SU-DHL-6 (cell line): ENCODE measurements at regions not wholly inside any gene's neighbourhood (a gene's known extent, or its start where the extent isn't known, plus 50 kb on each side); places are given as distances from the start of the nearest gene placed in this dataset.

Experiments used
- H2AFZ ChIP-seq: fragments of 200-600 bp; sonication (generic); 2 replicates; pipeline ENCODE4 v1.6.1; 2014; ENCODE audit warnings: low read depth, mild to moderate bottlenecking, moderate library complexity, mixed read lengths, antibody characterized with exemption, low read length; ENCODE audit not compliant: severe bottlenecking
- H3F3A ChIP-seq: fragments of 200-600 bp; shearing (Covaris generic); 2 replicates; pipeline ENCODE4 v1.6.0; 2016; ENCODE audit warnings: antibody characterized with exemption, mild to moderate bottlenecking; ENCODE audit not compliant: insufficient read depth
- H3K27ac ChIP-seq: fragments of 200-600 bp; sonication (generic); 2 replicates; pipeline ENCODE4 v1.5.1; 2016; ENCODE audit warnings: low read depth, mild to moderate bottlenecking, low read length, moderate library complexity, mixed read lengths
- H3K27me3 ChIP-seq: fragments of 200-600 bp; sonication (generic), shearing (Covaris generic); 2 replicates; pipeline ENCODE4 v1.6.0; 2014; ENCODE audit warnings: mild to moderate bottlenecking, low read length
- H3K36me3 ChIP-seq: fragments of 200-600 bp; sonication (generic); 2 replicates; pipeline ENCODE4 v1.6.1; 2014; ENCODE audit warnings: mild to moderate bottlenecking, low read length, mixed read lengths
- H3K4me2 ChIP-seq: fragments of 300-600, 200-600 bp; shearing (Covaris generic), sonication (generic); 2 replicates; pipeline ENCODE4 v1.6.0; 2014; ENCODE audit warnings: low read length, low read depth, mild to moderate bottlenecking; ENCODE audit not compliant: poor library complexity, severe bottlenecking
- H3K4me3 ChIP-seq: fragments of 200-600 bp; sonication (generic); 2 replicates; pipeline ENCODE4 v1.5.1; 2014; ENCODE audit warnings: antibody characterized with exemption, low read length, mild to moderate bottlenecking, mixed read lengths; ENCODE audit not compliant: insufficient read depth, poor library complexity, severe bottlenecking
- H3K79me2 ChIP-seq: fragments of 200-600 bp; sonication (generic); 2 replicates; pipeline ENCODE4 v1.6.1; 2014; ENCODE audit warnings: mild to moderate bottlenecking, low read length, moderate library complexity; ENCODE audit not compliant: insufficient read depth
- H3K9ac ChIP-seq: fragments of 200-600 bp; sonication (generic); 2 replicates; pipeline ENCODE4 v1.7.0; 2014; ENCODE audit warnings: mild to moderate bottlenecking, low read length
- H3K9me2 ChIP-seq: fragments of 200-600 bp; sonication (generic); replicated peaks from 2 replicates; pipeline ENCODE4 v1.6.1; 2014; ENCODE audit warnings: low read length; ENCODE audit not compliant: insufficient read depth
- H3K9me3 ChIP-seq: fragments of 200-600 bp; sonication (generic); 2 replicates; pipeline ENCODE4 v1.6.1; 2014; ENCODE audit warnings: low read length, mixed read lengths; ENCODE audit not compliant: insufficient read depth
- H4K20me1 ChIP-seq: fragments of 200-600 bp; sonication (generic); 2 replicates; pipeline ENCODE4 v1.6.1; 2014; ENCODE audit warnings: low read depth, mild to moderate bottlenecking, antibody characterized with exemption, low read length, moderate library complexity, mixed read lengths
- EZH2phosphoT487 ChIP-seq: fragments of 200-600 bp; sonication (generic), shearing (Covaris generic); conservative IDR thresholded peaks from 2 replicates; pipeline ENCODE4 v1.6.1; 2018; ENCODE audit warnings: mild to moderate bottlenecking, antibody characterized with exemption, low read length, moderate library complexity, mixed read lengths
- TF ChIP-seq, protein P1 (sequence below): fragments of 200-600 bp; sonication (generic); IDR thresholded peaks from one replicate; pipeline ENCODE4 v1.5.1; 2017; ENCODE audit warnings: antibody characterized with exemption, mild to moderate bottlenecking, low read length, moderate library complexity; ENCODE audit not compliant: insufficient read depth, poor library complexity, severe bottlenecking

DNA sequence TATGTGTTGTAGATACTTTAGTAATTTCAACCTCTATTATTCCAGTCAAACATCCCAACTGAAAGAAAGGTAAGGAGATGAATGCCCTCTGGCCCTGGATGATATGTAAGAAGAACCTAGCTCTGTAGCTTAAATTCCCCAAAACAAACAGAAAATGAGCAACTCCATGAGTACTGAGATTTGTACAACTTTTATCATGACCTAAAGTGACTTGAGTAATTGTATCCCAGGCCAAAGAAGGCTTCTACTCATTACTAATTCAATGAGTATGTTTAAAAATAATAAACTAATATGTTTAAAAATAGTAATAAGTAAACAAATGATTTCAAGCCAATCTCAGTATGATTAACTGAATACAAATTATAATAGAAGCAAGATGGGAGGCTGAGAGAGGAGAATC, 414.0 kb upstream of the ACTBL2 start:
- TF ChIP-seq, protein P1, sequence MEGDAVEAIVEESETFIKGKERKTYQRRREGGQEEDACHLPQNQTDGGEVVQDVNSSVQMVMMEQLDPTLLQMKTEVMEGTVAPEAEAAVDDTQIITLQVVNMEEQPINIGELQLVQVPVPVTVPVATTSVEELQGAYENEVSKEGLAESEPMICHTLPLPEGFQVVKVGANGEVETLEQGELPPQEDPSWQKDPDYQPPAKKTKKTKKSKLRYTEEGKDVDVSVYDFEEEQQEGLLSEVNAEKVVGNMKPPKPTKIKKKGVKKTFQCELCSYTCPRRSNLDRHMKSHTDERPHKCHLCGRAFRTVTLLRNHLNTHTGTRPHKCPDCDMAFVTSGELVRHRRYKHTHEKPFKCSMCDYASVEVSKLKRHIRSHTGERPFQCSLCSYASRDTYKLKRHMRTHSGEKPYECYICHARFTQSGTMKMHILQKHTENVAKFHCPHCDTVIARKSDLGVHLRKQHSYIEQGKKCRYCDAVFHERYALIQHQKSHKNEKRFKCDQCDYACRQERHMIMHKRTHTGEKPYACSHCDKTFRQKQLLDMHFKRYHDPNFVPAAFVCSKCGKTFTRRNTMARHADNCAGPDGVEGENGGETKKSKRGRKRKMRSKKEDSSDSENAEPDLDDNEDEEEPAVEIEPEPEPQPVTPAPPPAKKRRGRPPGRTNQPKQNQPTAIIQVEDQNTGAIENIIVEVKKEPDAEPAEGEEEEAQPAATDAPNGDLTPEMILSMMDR, result no peak
- no peak for TF ChIP-seq EZH2phosphoT487
- Histone ChIP-seq H2AFZ (no peak overlapping the region), H3K27ac (no peak overlapping the region), H3K4me3 (no peak overlapping the region), H3K36me3 (no peaks in the 10 kb centered on the region), H3K79me2 (no peaks in the 10 kb centered on the region), H3F3A (no peaks in the 10 kb centered on the region), H3K9ac (no peak overlapping the region), H3K9me2 (no peaks in the 10 kb centered on the region), H3K9me3 (no peaks in the 10 kb centered on the region), H3K27me3 (no peaks in the 10 kb centered on the region), H4K20me1 (no peaks in the 10 kb centered on the region), H3K4me2 (no peak overlapping the region)

DNA sequence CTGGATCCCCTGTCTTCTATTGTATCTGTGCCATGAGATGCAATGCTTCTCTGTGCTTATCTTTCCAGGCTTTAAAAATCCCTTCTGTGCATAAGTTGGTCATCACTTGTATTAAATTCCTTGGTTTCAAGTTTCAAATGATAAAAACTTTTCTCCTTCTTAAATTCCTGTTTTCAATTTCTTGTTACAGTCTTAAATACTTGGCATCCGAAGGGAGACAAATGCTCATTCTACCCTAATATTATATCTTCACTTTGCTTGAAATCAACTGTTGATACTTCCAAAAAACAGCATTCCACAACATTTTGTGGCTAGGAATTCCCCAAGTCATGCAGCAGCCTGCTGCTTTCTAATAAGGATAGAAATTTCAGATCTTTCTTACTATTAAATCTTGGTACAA, 413.2 kb upstream of the ACTBL2 start:
- H3K36me3 ChIP-seq, result no peaks in the 10 kb centered on the region
- H3K4me3 ChIP-seq, result no peak overlapping the region
- H2AFZ ChIP-seq, result no peak overlapping the region
- no peak overlapping the region for H3K27ac ChIP-seq
- H3K27me3 ChIP-seq, result no peaks in the 10 kb centered on the region
- H3K4me2 ChIP-seq, result no peak overlapping the region
- no peaks in the 10 kb centered on the region for H3K9me3 ChIP-seq
- H3F3A ChIP-seq, result no peaks in the 10 kb centered on the region
- H3K79me2 ChIP-seq, result no peaks in the 10 kb centered on the region
- H4K20me1 ChIP-seq, result no peaks in the 10 kb centered on the region
- H3K9me2 ChIP-seq, result no peaks in the 10 kb centered on the region
- TF ChIP-seq EZH2phosphoT487, result no peak
- TF ChIP-seq, protein P1, result no peak
- no peak overlapping the region for H3K9ac ChIP-seq

DNA sequence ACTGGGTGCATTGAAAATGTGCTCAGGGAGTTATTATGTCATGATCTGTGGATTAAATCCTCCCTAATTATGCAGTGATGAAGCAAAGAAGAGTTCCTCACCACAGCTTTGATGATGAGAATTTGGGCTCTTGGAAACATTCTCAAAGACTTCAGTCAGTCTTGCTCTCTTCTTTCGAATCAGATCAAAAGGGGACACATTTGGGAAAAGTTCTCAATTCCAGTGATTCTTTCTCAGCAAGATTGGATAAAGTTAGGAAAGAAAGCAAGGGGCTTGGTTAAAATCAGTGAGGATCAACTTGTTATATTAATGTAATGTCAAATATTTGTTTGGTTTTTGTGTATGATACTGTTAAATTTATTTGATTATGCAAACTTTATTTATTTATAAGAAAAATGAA, 411.3 kb upstream of the ACTBL2 start:
- no peak overlapping the region for H3K4me2 ChIP-seq
- H2AFZ ChIP-seq, result no peak overlapping the region
- no peaks in the 10 kb centered on the region for H3K79me2 ChIP-seq
- no peaks in the 10 kb centered on the region for H3K27me3 ChIP-seq
- H3K9me3 ChIP-seq, result no peaks in the 10 kb centered on the region
- no peaks in the 10 kb centered on the region for H3K36me3 ChIP-seq
- TF ChIP-seq EZH2phosphoT487, result no peak
- TF ChIP-seq, protein P1, result no peak
- H3K4me3 ChIP-seq, result no peak overlapping the region
- no peak overlapping the region for H3K27ac ChIP-seq
- H3F3A ChIP-seq, result no peaks in the 10 kb centered on the region
- no peaks in the 10 kb centered on the region for H4K20me1 ChIP-seq
- no peak overlapping the region for H3K9ac ChIP-seq
- no peaks in the 10 kb centered on the region for H3K9me2 ChIP-seq
